Activated T-cell treated with anti-CD3 and anti-CD28 coated beads for 48 hours (primary cell): ENCODE measurements at regions not wholly inside any gene's neighbourhood (a gene's known extent, or its start where the extent isn't known, plus 50 kb on each side); places are given as distances from the start of the nearest gene placed in this dataset.
"Not testable (repeated sequence)": the region's sequence is repeated elsewhere in the genome, so short reads cannot be mapped to it uniquely, and the experiment has no call there.

Experiments
- DNase-seq: peaks from one replicate; pipeline ENCODE4 v3.0.0-alpha.2; 2020; ENCODE audit warnings: low read depth

- DNase-seq, result no peak
Measured at GRCh38 chr6:14524319-14524718, 406.7 kb downstream of the CD83 start.

GRCh38 chr6:14530385-14530784 lies 412.8 kb downstream of the CD83 start:
- no peak for DNase-seq

- DNase-seq, result no peak
Measured at GRCh38 chr6:14533446-14533845, 415.9 kb downstream of the CD83 start.

- DNase-seq, result no peak
Measured at GRCh38 chr6:14537030-14537429, 419.5 kb downstream of the CD83 start.

GRCh38 chr6:14540276-14540675 lies 422.7 kb downstream of the CD83 start:
- DNase-seq, result no peak

GRCh38 chr6:14540810-14541540 lies 423.4 kb downstream of the CD83 start:
- DNase-seq, result no peak

GRCh38 chr6:14542670-14543366 lies 425.2 kb downstream of the CD83 start:
- DNase-seq, result peak; percentile 72

- no peak for DNase-seq
Measured at GRCh38 chr6:14543971-14544585, 426.5 kb downstream of the CD83 start.

GRCh38 chr6:14544666-14545065 lies 427.1 kb downstream of the CD83 start:
- DNase-seq, result no peak

- DNase-seq, result no peak
Measured at GRCh38 chr6:14545496-14545895, 427.9 kb downstream of the CD83 start.

GRCh38 chr6:14546036-14546435 lies 428.5 kb downstream of the CD83 start:
- no peak for DNase-seq

- no peak for DNase-seq
Measured at GRCh38 chr6:14547284-14547998, 429.9 kb downstream of the CD83 start.

GRCh38 chr6:14549304-14549770 lies 431.8 kb downstream of the CD83 start:
- no peak for DNase-seq

GRCh38 chr6:14549871-14550270 lies 432.3 kb downstream of the CD83 start:
- no peak for DNase-seq

GRCh38 chr6:14550410-14550809 lies 432.8 kb downstream of the CD83 start:
- no peak for DNase-seq

- DNase-seq, result no peak
Measured at GRCh38 chr6:14550822-14551221, 433.2 kb downstream of the CD83 start.

GRCh38 chr6:14551601-14552000 lies 434.0 kb downstream of the CD83 start:
- DNase-seq, result not testable (repeated sequence)

GRCh38 chr6:14552891-14553290 lies 435.3 kb downstream of the CD83 start:
- no peak for DNase-seq

GRCh38 chr6:14553515-14553914 lies 435.9 kb downstream of the CD83 start:
- no peak for DNase-seq

GRCh38 chr6:14555804-14556203 lies 438.2 kb downstream of the CD83 start:
- no peak for DNase-seq

GRCh38 chr6:14559746-14560536 lies 442.4 kb downstream of the CD83 start:
- no peak for DNase-seq

GRCh38 chr6:14561563-14561962 lies 444.0 kb downstream of the CD83 start:
- DNase-seq, result not testable (repeated sequence)
